ENCODE measurements at regions not wholly inside any gene's neighbourhood (a gene's known extent, or its start where the extent isn't known, plus 50 kb on each side); places are given as distances from the start of the nearest gene placed in this dataset.
"Not testable (repeated sequence)": the region's sequence is repeated elsewhere in the genome, so short reads cannot be mapped to it uniquely, and the experiment has no call there.

DNA sequence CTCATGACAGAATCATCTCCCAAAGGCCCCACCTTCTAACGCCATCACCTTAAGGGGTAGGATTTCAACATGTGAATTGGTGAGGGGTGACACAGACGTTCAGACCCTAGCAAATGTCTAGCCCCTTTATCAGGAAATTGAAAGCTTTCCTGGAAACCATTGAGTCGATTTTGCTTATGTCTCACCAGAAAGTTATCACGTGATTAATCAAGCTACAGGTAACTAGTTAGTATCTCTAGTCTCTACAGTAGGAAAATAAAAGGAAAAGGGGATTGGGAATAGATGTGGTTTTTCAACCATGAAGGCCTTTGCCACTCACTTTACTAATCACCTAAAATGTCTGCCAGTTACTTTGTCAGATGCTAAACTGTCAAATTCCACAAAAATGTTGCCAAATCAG lies 1133.0 kb downstream of the PDHA2 start:
- DNase-seq (ENCODE audit: low spot score), result no peak

GRCh38 chr4:96974295-96974694 lies 1134.4 kb downstream of the PDHA2 start:
- no peak for DNase-seq (ENCODE audit: low spot score)

DNA sequence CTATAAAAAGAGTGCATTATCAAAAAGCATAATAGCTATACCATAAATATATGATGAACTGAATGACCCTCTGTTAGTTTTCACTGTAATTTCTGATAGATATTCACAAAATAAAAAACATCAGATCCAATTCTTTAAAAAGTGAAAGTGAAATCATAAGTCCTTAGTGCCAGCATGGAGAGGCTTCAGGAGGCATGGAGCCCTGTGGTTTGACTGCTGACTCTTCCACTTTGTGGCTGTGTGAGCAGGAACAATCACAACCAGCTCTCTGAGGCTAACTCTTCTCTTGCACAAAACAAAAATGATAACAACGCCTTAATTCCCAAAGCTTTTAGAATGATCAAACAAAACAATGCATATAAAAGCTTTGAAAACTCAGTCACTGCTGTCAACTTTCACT lies 1143.9 kb downstream of the PDHA2 start:
- DNase-seq (ENCODE audit: low spot score), result no peak

GRCh38 chr4:96986816-96987215 lies 1146.9 kb downstream of the PDHA2 start:
- DNase-seq (ENCODE audit: low spot score), result no peak

DNA sequence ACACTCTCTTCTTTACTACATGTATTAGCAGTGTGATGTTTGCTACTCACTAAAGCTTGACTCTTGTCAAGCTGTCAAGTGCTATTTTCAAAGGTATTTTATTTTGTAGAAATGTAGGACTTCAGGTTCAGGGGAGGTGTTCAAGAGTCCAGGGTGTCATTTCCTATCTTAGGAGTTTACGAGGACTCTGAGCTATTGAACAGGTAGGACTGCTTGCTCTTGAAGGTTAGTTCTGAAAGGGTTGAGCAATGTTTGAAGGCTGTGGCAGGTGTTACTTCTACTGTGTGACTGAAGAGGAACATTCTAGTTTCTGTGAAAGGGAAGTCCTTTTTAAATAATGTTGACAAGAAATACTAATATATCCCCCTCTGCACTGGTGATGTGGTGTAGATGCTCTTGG lies 1151.2 kb downstream of the PDHA2 start:
- no peak for DNase-seq (ENCODE audit: low spot score)

DNA sequence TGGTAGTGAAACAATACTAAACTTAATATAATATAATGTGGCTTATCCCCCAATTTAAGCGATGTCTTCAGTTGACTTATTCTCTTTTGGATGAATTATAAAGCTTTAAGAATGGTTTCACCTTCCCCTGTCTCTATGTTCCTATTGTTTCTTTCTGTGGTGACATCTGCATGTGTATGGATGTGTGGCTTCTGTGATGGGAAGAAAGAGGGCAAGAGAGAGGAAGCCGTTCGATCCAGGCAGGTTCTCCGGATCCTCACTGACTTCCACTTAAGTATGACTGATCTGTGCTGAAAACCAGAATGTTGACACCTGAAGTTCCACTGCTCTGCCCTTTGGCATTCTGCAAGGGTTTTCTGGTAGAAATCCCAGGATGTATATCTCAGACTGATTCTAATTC lies 1150.8 kb downstream of the STPG2 start:
- no peak for DNase-seq (ENCODE audit: low spot score)

GRCh38 chr4:96993560-96993959 lies 1149.7 kb downstream of the STPG2 start:
- DNase-seq (ENCODE audit: low spot score), result no peak

- no peak for DNase-seq (ENCODE audit: low spot score)
Observed at GRCh38 chr4:97003715-97004114, 1139.6 kb downstream of the STPG2 start.

- no peak for DNase-seq (ENCODE audit: low spot score)
Observed at GRCh38 chr4:97013309-97013708, 1130.0 kb downstream of the STPG2 start.

- no peak for DNase-seq (ENCODE audit: low spot score)
Observed at GRCh38 chr4:97013711-97014110, 1129.6 kb downstream of the STPG2 start.

- no peak for DNase-seq (ENCODE audit: low spot score)
Observed at GRCh38 chr4:97015301-97015700, 1128.0 kb downstream of the STPG2 start.

DNA sequence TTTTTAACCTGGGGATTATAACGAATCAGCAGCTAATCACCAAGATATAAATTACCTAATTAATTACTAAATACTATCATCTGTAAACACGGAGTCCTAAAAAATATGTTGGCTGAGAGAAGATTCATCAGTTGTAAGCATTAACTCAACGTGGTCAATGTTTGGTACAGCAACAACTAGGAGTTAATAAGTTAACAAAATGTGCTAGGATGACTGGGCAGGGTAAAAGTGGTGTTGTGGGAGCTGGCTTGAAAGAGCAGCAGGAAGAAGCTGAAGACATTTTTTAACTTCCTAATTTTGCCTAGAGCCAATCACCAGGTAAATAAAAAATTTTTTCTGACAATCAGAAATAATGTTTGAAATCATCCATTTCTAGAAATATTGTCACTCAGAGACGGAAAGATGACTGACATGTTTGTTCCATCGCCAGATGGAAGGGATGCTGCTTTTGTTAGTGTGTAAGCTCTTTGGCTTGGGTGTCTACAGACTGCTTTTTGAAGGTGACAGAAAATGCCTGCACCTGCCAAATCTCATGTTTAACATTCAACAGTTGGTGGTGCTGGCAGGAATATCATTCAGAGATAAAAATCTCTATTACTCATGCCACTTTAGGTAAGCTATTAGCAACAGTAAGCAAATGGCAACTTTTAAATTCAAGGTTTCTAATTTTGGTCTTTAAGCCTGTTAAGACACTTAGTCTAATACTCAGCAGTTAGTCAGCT lies 1126.9 kb downstream of the STPG2 start:
- DNase-seq (ENCODE audit: low spot score), result no peak

- DNase-seq (ENCODE audit: low spot score), result no peak
Observed at GRCh38 chr4:97027728-97028410, 1115.4 kb downstream of the STPG2 start.

- DNase-seq (ENCODE audit: low spot score), result no peak
Observed at GRCh38 chr4:97028785-97029184, 1114.5 kb downstream of the STPG2 start.

DNA sequence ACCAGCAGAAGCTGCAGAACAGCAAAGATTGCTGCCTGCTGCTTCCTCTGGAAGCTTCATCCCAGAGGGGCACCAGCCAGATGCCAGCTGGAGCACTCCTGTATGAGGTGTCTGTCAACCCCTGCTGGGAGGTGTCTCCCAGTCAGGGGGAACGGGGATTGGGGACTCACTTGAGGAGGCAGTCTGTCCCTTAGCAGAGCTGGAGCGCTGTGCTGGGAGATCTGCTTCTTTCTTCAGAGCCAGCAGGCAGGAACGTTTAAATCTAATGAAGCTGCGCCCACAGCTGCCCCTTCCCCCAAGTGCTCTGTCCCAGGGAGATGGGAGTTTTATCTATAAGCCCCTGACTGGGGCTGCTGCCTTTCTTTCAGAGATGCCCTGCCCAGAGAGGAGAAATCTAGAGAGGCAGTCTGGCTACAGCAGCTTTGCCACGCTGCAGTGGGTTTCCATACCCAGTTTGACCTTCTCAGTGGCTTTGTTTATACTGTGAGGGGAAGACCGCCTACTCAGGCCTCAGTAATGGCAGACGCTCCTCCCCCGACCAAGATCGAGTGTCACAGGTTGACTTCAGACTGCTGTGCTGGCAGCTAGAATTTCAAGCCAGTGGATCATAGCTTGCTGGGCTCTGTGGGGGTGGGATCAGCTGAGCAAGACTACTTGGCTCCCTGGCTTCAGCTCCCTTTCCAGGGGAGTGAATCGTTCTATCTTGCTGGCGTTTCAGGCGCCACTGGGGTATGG lies 1105.7 kb downstream of the STPG2 start:
- not testable (repeated sequence) for DNase-seq (ENCODE audit: low spot score)

- DNase-seq (ENCODE audit: low spot score), result no peak
Observed at GRCh38 chr4:97038146-97038516, 1105.1 kb downstream of the STPG2 start.

DNA sequence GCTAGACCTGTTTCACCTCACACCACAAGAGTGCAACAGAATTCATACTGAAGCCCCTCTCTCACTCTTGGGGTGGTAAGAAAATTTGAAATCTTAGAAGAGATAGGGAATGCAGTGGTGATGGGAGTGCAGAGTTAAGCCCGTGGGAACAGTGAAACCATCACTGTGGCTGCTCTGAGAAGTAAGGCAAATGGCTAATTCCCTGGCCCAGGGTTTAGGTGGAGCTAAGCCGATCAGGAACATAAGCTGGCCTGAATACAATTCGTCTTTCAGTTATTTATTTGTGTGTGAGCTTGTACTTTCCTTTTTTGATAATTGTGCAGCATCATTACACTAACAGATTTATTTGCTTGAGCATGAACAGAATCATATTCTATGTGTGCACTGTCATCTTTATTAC lies 1070.6 kb downstream of the STPG2 start:
- no peak for DNase-seq (ENCODE audit: low spot score)

DNA sequence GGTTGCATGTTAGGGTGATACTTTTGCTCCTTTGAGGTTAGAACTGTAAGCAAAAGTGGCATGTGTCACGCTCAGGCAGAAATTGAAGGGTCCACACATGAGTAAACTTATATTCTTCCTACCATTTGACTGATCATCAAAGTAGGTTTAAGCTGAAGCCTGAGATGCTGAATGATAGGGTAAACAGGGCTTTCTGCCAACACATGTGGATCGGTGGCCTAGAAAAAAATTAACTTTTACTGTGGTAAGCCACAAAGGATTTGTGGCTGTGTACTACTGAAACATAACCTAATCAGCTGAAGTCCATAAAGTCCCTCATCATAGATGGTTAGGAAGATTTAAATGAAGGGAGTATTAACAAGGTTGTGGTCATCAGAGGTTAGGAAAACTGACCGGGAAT lies 1070.1 kb downstream of the STPG2 start:
- peak; percentile 5 for DNase-seq (ENCODE audit: low spot score)

GRCh38 chr4:97074531-97074930 lies 1068.7 kb downstream of the STPG2 start:
- DNase-seq (ENCODE audit: low spot score), result no peak

GRCh38 chr4:97081951-97082350 lies 1061.3 kb downstream of the STPG2 start:
- no peak for DNase-seq (ENCODE audit: low spot score)

DNA sequence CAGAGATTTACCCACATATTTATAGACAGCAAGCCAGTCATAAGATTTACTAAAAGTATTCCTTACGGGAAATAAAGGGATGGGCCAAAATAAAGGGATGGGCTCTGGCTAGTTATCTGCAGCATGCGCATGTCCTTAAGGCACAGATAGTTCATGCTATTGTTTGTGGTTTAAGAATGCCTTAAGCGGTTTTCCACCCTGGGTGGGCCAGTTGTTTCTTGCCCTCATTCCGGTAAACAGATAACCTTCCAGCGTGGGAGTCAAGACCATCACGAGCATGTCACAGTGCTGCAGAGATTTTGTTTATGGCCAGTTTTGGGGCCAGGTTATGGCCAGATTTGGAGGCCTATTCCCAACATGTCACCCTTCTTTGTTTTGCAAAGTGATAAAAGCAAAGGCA lies 1046.2 kb downstream of the STPG2 start:
- not testable (repeated sequence) for DNase-seq (ENCODE audit: low spot score)

- DNase-seq (ENCODE audit: low spot score), result not testable (repeated sequence)
Observed at GRCh38 chr4:97101171-97101570, 1042.1 kb downstream of the STPG2 start.

GRCh38 chr4:97103252-97103651 lies 1040.0 kb downstream of the STPG2 start:
- DNase-seq (ENCODE audit: low spot score), result no peak
